H9 (cell line): ENCODE measurements at regions not wholly inside any gene's neighbourhood (a gene's known extent, or its start where the extent isn't known, plus 50 kb on each side); places are given as distances from the start of the nearest gene placed in this dataset.

Experiments used
- DNase-seq: peaks from one replicate; pipeline ENCODE4 v3.0.0-alpha.2; 2017
- H2AFZ ChIP-seq: one replicate; pipeline ENCODE4 v1.6.1; 2013; ENCODE audit warnings: mild to moderate bottlenecking, low read length, control low read depth, moderate library complexity
- H2AK5ac ChIP-seq: 2 replicates; pipeline ENCODE4 v1.6.1; 2013; ENCODE audit warnings: low read length, control low read depth, mixed read lengths; ENCODE audit not compliant: insufficient read length
- H2BK120ac ChIP-seq: one replicate; pipeline ENCODE4 v1.6.1; 2013; ENCODE audit warnings: low read depth, mild to moderate bottlenecking, low read length, control low read depth, inconsistent platforms; ENCODE audit not compliant: poor library complexity, severe bottlenecking
- H2BK12ac ChIP-seq: 2 replicates; pipeline ENCODE4 v1.6.1; 2013; ENCODE audit warnings: low read length, control low read depth, mixed read lengths, low read depth; ENCODE audit not compliant: insufficient read length
- H2BK15ac ChIP-seq: 2 replicates; pipeline ENCODE4 v1.6.1; 2013; ENCODE audit warnings: low read depth, low read length, control low read depth
- H2BK20ac ChIP-seq: one replicate; pipeline ENCODE4 v1.6.1; 2013; ENCODE audit warnings: low read depth, mild to moderate bottlenecking, low read length, control low read depth, inconsistent platforms; ENCODE audit not compliant: poor library complexity, severe bottlenecking
- H2BK5ac ChIP-seq: 2 replicates; pipeline ENCODE4 v1.6.1; 2013; ENCODE audit warnings: low read length, control low read depth, mixed read lengths; ENCODE audit not compliant: insufficient read length
- H3K14ac ChIP-seq: 2 replicates; pipeline ENCODE4 v1.6.1; 2013; ENCODE audit warnings: low read length, control low read depth; ENCODE audit not compliant: insufficient read depth
- H3K18ac ChIP-seq: 2 replicates; pipeline ENCODE4 v1.6.1; 2013; ENCODE audit warnings: low read depth, mild to moderate bottlenecking, mixed read lengths, low read length, control low read depth; ENCODE audit not compliant: insufficient read length
- H3K23ac ChIP-seq: 2 replicates; pipeline ENCODE4 v1.6.1; 2013; ENCODE audit warnings: low read length, control low read depth, mixed read lengths, low read depth; ENCODE audit not compliant: insufficient read length
- H3K23me2 ChIP-seq: 2 replicates; pipeline ENCODE4 v1.6.1; 2013; ENCODE audit warnings: low read depth, mild to moderate bottlenecking, mixed read lengths, low read length, control low read depth; ENCODE audit not compliant: insufficient read length, poor library complexity, severe bottlenecking
- H3K27ac ChIP-seq: 2 replicates; pipeline ENCODE4 v1.5.1; 2013; ENCODE audit warnings: low read length, control low read depth, mixed read lengths, low read depth; ENCODE audit not compliant: insufficient read length
- H3K27me3 ChIP-seq: 2 replicates; pipeline ENCODE4 v1.6.1; 2013; ENCODE audit warnings: low read length, control low read depth, inconsistent platforms; ENCODE audit not compliant: insufficient read depth
- H3K4ac ChIP-seq: 2 replicates; pipeline ENCODE4 v1.6.1; 2013; ENCODE audit warnings: low read depth, mild to moderate bottlenecking, control low read depth, inconsistent platforms, low read length, moderate library complexity
- H3K4me1 ChIP-seq: 2 replicates; pipeline ENCODE4 v1.6.1; 2013; ENCODE audit warnings: low read length, control low read depth, inconsistent platforms; ENCODE audit not compliant: insufficient read depth
- H3K4me2 ChIP-seq: 2 replicates; pipeline ENCODE4 v1.6.1; 2013; ENCODE audit warnings: low read length, control low read depth, mixed read lengths; ENCODE audit not compliant: insufficient read length, insufficient read depth
- H3K56ac ChIP-seq: 2 replicates; pipeline ENCODE4 v1.6.1; 2013; ENCODE audit warnings: low read depth, mild to moderate bottlenecking, mixed read lengths, low read length, control low read depth; ENCODE audit not compliant: insufficient read length
- H3K79me1 ChIP-seq: 2 replicates; pipeline ENCODE4 v1.6.1; 2013; ENCODE audit warnings: low read depth, mild to moderate bottlenecking, moderate library complexity, low read length, control low read depth, inconsistent platforms; ENCODE audit not compliant: insufficient read depth, poor library complexity, severe bottlenecking
- H3K79me2 ChIP-seq: 2 replicates; pipeline ENCODE4 v1.6.1; 2013; ENCODE audit warnings: low read length, control low read depth, inconsistent platforms; ENCODE audit not compliant: insufficient read depth
- H3K9ac ChIP-seq: 2 replicates; pipeline ENCODE4 v1.6.1; 2013; ENCODE audit warnings: low read length, control low read depth, mixed read lengths; ENCODE audit not compliant: insufficient read length; ENCODE audit errors: extremely low read depth
- H3K9me3 ChIP-seq: one replicate; pipeline ENCODE4 v1.6.1; 2013; ENCODE audit warnings: low read depth, low read length, inconsistent platforms; ENCODE audit not compliant: control insufficient read depth
- H3T11ph ChIP-seq: one replicate; pipeline ENCODE4 v1.6.1; 2013; ENCODE audit warnings: mild to moderate bottlenecking, low read length, control low read depth, inconsistent platforms
- H4K20me1 ChIP-seq: one replicate; pipeline ENCODE4 v1.6.1; 2013; ENCODE audit not compliant: control insufficient read depth, insufficient read length, insufficient read depth
- H4K5ac ChIP-seq: 2 replicates; pipeline ENCODE4 v1.6.1; 2013; ENCODE audit warnings: low read depth, mild to moderate bottlenecking, mixed read lengths, low read length, control low read depth; ENCODE audit not compliant: insufficient read length
- H4K8ac ChIP-seq: replicated peaks from 2 replicates; pipeline ENCODE4 v1.6.1; 2013; ENCODE audit warnings: low read length, control low read depth, mixed read lengths, low read depth; ENCODE audit not compliant: insufficient read length
- H4K91ac ChIP-seq: 2 replicates; pipeline ENCODE4 v1.6.1; 2013; ENCODE audit warnings: low read depth, mild to moderate bottlenecking, moderate library complexity, mixed read lengths, low read length, control low read depth; ENCODE audit not compliant: insufficient read length
- H3K27ac Mint-ChIP-seq, 3 experiments: 2 replicates in 2 of 3; 3 replicates in 1 of 3; pipeline ENCODE4 v1.8.0; 2020 to 2021; ENCODE audit warnings: mixed read lengths in 3 of 3, mild to moderate bottlenecking in 1 of 3, moderate library complexity in 1 of 3
- H3K27me3 Mint-ChIP-seq: 2 replicates; pipeline ENCODE4 v1.8.0; 2021; ENCODE audit warnings: low read depth, mild to moderate bottlenecking, moderate library complexity, mixed read lengths
- H3K36me3 Mint-ChIP-seq, 3 experiments: 2 replicates in 2 of 3; 3 replicates in 1 of 3; pipeline ENCODE4 v1.8.0; 2020 to 2021; ENCODE audit warnings: low read depth in 3 of 3, mixed read lengths in 3 of 3; ENCODE audit not compliant: insufficient read depth in 1 of 3
- H3K4me1 Mint-ChIP-seq, 2 experiments: 2 replicates each; pipeline ENCODE4 v1.8.0; 2020; ENCODE audit warnings: mixed read lengths in 2 of 2
- H3K4me3 Mint-ChIP-seq, 2 experiments: 2 replicates in 1 of 2; 3 replicates in 1 of 2; pipeline ENCODE4 v1.8.0; 2020 to 2021; ENCODE audit warnings: mild to moderate bottlenecking in 2 of 2, mixed read lengths in 2 of 2, moderate library complexity in 1 of 2
- H3K9me3 Mint-ChIP-seq, 2 experiments: 2 replicates in 1 of 2; 3 replicates in 1 of 2; pipeline ENCODE4 v1.8.0; 2020; ENCODE audit warnings: mild to moderate bottlenecking in 2 of 2, mixed read lengths in 2 of 2, moderate library complexity in 1 of 2
- WGBS: extraction: QIAGEN DNeasy Blood & Tissue Kit; methylation state at CpG from one replicate; pipeline ENCODE4 v1.1.7; 2013; ENCODE audit warnings: missing lambda C conversion rate, low lambda C conversion rate, mixed read lengths; ENCODE audit not compliant: insufficient read length; ENCODE audit errors: extremely low coverage; 5-methylcytosine and 5-hydroxymethylcytosine counted together
- TF ChIP-seq, protein P1 (sequence below): fragments of 200-600 bp; sonication (generic); conservative IDR thresholded peaks from 3 replicates; pipeline ENCODE4 v1.8.0; 2021; ENCODE audit warnings: antibody characterized with exemption, mild to moderate bottlenecking

DNA sequence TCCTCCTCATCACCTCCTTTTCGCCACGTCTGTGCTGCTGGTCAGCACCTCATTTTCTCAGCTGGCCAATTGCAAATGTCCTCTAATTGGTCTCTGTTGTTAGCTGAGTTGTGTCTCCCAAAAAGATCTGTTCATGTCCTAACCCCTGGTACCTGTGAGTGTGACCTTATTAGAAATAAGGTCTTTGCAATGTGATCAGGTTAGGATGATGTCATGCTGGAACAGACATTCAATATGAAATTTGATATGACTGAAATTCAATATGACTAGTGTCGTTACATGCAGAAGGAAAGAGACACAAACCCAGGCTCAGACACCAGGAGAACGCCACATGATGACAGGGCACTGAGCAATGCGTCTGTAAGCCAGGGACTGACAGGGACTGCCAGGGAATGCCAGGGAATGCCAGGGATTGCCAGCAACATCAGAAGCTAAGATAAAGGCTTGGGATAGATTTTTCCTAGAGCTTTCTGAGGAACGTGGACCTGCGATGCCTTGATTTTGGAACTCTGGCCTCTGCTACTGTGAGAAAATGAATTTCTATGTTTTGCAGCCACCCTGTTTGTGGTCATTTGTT is 77.5 kb upstream of the CXCL12 start:
- Histone ChIP-seq H3K27ac (no peak overlapping the region), H3K27me3 (no peaks in the 10 kb centered on the region), H2BK120ac (no peak overlapping the region), H2AK5ac (no peak overlapping the region), H4K20me1 (no peaks in the 10 kb centered on the region), H3K4me2 (no peak overlapping the region), H3K79me2 (no peaks in the 10 kb centered on the region), H4K91ac (no peak overlapping the region), H3K14ac (no peak overlapping the region), H3K79me1 (no peaks in the 10 kb centered on the region), H4K5ac (no peak overlapping the region), H3K56ac (no peak overlapping the region), H3K23ac (no peak overlapping the region), H3K4me1 (no peaks in the 10 kb centered on the region), H3K23me2 (no peaks in the 10 kb centered on the region), H3K9me3 (no peaks in the 10 kb centered on the region), H2BK15ac (no peak overlapping the region), H2BK5ac (no peak overlapping the region), H3K4ac (no peak overlapping the region), H3T11ph (no peak overlapping the region), H4K8ac (no peak overlapping the region), H2BK20ac (no peak overlapping the region), H2BK12ac (no peak overlapping the region), H2AFZ (no peak overlapping the region), H3K18ac (no peak overlapping the region), H3K9ac (no peak overlapping the region)
- Mint-ChIP-seq H3K4me1 (peaks cover 0 to 6% of the 10 kb centered on the region in 2 experiments; a peak in 2 of 4 replicates), H3K4me3 (no peak overlapping the region), H3K27ac (no peak overlapping the region), H3K36me3 (no peaks in the 10 kb centered on the region), H3K27me3 (no peaks in the 10 kb centered on the region; the same call in 1 of the 2 replicates), H3K9me3 (no peaks in the 10 kb centered on the region)
- WGBS = no CpG with 5 or more reads among the region's 7 CpGs
- TF ChIP-seq, protein P1, sequence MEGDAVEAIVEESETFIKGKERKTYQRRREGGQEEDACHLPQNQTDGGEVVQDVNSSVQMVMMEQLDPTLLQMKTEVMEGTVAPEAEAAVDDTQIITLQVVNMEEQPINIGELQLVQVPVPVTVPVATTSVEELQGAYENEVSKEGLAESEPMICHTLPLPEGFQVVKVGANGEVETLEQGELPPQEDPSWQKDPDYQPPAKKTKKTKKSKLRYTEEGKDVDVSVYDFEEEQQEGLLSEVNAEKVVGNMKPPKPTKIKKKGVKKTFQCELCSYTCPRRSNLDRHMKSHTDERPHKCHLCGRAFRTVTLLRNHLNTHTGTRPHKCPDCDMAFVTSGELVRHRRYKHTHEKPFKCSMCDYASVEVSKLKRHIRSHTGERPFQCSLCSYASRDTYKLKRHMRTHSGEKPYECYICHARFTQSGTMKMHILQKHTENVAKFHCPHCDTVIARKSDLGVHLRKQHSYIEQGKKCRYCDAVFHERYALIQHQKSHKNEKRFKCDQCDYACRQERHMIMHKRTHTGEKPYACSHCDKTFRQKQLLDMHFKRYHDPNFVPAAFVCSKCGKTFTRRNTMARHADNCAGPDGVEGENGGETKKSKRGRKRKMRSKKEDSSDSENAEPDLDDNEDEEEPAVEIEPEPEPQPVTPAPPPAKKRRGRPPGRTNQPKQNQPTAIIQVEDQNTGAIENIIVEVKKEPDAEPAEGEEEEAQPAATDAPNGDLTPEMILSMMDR = no peak
- no peak for DNase-seq
